NT2/D1 (cell line): ENCODE measurements at regions not wholly inside any gene's neighbourhood (a gene's known extent, or its start where the extent isn't known, plus 50 kb on each side); places are given as distances from the start of the nearest gene placed in this dataset.

ENCODE experiments used
- DNase-seq: peaks from one replicate; pipeline ENCODE4 v3.0.0-alpha.2; 2011; ENCODE audit warnings: low read depth, low spot score
- H3K27me3 ChIP-seq: 2 replicates; pipeline ENCODE4 v1.6.0; 2011; ENCODE audit warnings: mild to moderate bottlenecking; ENCODE audit not compliant: insufficient read length, insufficient read depth
- H3K36me3 ChIP-seq: 2 replicates; pipeline ENCODE4 v1.6.1; 2011; ENCODE audit warnings: mild to moderate bottlenecking, low read length, mixed read lengths; ENCODE audit not compliant: insufficient read depth, insufficient read length
- H3K4me1 ChIP-seq: 2 replicates; pipeline ENCODE4 v1.5.1; 2011; ENCODE audit not compliant: insufficient read depth, insufficient read length
- H3K4me3 ChIP-seq: 2 replicates; pipeline ENCODE4 v1.5.1; 2011; ENCODE audit warnings: low read depth; ENCODE audit not compliant: insufficient read length
- H3K9ac ChIP-seq: 2 replicates; pipeline ENCODE4 v1.6.0; 2011; ENCODE audit warnings: low read depth; ENCODE audit not compliant: insufficient read length
- H3K9me3 ChIP-seq: 2 replicates; pipeline ENCODE4 v1.5.1; 2011; ENCODE audit warnings: mild to moderate bottlenecking, low read length; ENCODE audit not compliant: insufficient read depth
- SUZ12 ChIP-seq: IDR thresholded peaks from 2 replicates; pipeline ENCODE4 v1.6.1; 2011; ENCODE audit not compliant: insufficient read length, insufficient read depth; ENCODE audit errors: extremely low read depth
- YY1 ChIP-seq: IDR thresholded peaks from 2 replicates; pipeline ENCODE4 v1.6.1; 2011; ENCODE audit not compliant: insufficient read length, insufficient read depth
- ZNF274 ChIP-seq: IDR thresholded peaks from 2 replicates; pipeline ENCODE4 v1.6.1; 2011; ENCODE audit warnings: mild to moderate bottlenecking, low read depth, low read length

- H3K4me3 ChIP-seq, result no peak overlapping the region
- no peaks in the 10 kb centered on the region for H3K9me3 ChIP-seq
- H3K4me1 ChIP-seq, result peaks cover 6% of the 10 kb centered on the region
- no peak for TF ChIP-seq YY1
- no peak for TF ChIP-seq ZNF274
- no peak for TF ChIP-seq SUZ12
- no peaks in the 10 kb centered on the region for H3K36me3 ChIP-seq
- peaks cover 5% of the 10 kb centered on the region for H3K27me3 ChIP-seq
- no peak overlapping the region for H3K9ac ChIP-seq
- no peak for DNase-seq
Observed at GRCh38 chr16:86079255-86079885, 180.4 kb downstream of the IRF8 start.

DNA sequence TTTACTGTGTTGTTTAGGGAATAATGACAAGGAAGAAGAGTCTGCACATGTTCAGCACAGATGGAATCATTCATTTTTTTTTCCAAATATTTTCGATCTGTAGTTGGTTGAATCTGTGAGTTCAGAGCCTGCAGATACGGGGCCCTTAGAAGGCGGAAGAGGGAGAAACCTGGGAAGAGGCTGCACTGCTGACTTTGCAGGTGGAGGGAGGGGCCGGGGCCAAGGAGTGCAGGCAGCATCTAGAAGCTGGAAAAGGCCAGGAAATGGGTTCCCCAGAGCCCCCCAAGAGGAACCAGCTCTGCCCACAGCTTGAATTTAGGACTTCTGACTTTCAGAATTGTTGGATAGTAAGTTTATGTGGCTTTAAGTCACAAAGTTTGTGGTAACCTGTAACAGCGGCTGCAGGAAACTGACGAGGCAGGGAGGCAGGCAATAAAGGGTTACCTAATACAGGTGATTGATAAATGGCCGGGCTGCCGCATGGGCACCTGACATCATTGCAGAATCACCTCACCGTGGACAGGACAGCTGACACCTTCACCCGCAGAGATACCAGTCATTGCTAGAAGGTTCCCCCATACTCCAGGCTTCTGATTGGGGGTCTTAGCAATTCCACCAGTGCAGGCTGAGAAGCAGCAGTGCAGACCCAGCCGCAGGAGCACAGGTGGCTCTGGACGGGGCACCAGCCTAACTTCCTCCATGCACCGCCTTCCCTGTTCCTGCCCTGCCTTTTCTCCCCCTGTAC is 181.3 kb downstream of the IRF8 start:
- DNase-seq, result no peak
- H3K9me3 ChIP-seq, result no peaks in the 10 kb centered on the region
- H3K4me3 ChIP-seq, result no peak overlapping the region
- no peak overlapping the region for H3K9ac ChIP-seq
- H3K27me3 ChIP-seq, result peaks cover 5% of the 10 kb centered on the region
- TF ChIP-seq SUZ12 (no peak), YY1 (no peak), ZNF274 (no peak)
- H3K36me3 ChIP-seq, result no peaks in the 10 kb centered on the region
- H3K4me1 ChIP-seq, result peaks cover under 1% of the 10 kb centered on the region

DNA sequence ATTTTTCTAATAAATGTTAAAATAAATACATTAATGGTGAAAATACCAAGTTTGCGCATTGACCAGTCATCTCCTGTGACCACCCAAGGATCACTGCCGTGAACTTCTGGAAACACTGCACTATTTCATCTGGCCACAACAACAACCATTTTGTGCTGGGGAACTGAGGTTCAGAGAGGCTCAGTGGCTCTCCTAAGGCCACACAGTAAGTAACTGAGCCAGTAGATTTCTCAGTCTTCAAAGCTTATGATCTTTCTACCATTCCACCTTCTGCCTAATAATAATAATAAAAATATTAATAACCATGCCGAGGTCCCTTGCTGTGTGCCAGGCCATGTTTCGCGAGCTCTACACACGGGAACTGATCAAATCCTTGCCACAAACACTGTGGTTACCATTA is 182.0 kb downstream of the IRF8 start:
- Histone ChIP-seq H3K36me3 (no peaks in the 10 kb centered on the region), H3K4me3 (no peak overlapping the region), H3K27me3 (peaks cover 5% of the 10 kb centered on the region), H3K4me1 (no peaks in the 10 kb centered on the region), H3K9ac (no peak overlapping the region), H3K9me3 (no peaks in the 10 kb centered on the region)
- DNase-seq, result no peak
- TF ChIP-seq SUZ12 (no peak), ZNF274 (no peak), YY1 (no peak)

DNA sequence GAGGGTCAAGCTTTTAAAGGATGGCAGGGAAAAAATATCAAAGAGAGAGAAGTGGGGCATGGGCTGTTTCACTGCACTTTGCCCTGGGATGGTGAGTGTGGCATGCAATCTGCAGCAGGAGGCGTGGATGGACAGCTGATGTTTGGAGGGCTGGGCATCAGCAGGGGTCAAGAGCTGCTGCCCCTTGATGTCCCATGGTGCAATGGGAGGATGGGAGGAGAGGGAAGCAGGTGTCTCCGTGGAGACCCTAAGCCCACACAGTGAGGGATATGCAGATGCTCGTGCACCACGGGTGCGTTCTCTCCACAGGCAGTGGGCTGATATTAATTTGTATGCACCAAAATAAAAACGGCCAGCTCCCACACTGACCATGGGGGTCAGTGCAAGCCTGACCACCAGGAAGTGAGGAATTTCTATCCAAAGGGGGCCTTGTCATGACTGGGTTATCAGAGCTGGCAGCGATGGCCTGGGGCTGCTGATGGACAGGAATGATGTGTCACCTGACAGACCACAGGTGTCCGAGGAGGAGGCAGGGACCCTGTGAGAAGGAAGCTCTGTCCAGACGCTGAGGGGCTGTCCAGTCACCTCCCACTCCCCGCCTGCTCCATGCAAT is 183.6 kb downstream of the IRF8 start:
- no peaks in the 10 kb centered on the region for H3K9me3 ChIP-seq
- no peak for DNase-seq
- no peaks in the 10 kb centered on the region for H3K36me3 ChIP-seq
- peaks cover 5% of the 10 kb centered on the region for H3K27me3 ChIP-seq
- no peak overlapping the region for H3K9ac ChIP-seq
- TF ChIP-seq ZNF274 (no peak), YY1 (no peak), SUZ12 (no peak)
- no peaks in the 10 kb centered on the region for H3K4me1 ChIP-seq
- no peak overlapping the region for H3K4me3 ChIP-seq

DNA sequence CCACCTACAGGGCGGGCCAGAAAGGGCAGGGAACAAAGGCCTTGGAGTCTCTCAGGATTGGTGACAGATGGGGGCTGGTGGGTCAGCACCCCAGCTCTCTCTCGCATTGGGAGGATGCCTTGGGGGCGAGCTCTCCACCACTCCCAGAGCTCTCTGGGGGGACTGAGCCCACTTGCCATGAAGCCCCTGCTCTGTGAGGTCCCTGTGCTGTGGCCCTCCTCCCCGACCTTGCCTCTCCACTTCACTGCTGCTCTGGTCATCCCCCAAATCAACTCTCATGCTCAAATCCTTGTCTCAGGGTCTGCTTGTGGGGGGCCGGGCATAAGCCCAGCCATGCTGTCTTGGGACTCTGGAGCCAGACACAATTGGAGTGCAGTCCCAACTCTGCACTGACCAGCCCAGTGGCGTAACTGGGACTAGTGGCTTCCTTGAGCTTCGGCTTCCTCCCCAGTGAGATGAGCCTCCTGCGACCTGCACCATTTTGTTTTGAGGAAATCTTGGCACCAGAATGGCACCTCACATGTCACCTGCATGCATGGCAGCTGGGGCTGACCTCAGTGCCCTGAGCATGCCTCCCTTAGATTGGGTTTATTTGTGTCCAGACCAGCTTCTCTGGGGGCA is 184.5 kb downstream of the IRF8 start:
- no peak overlapping the region for H3K4me3 ChIP-seq
- DNase-seq, result no peak
- H3K4me1 ChIP-seq, result no peaks in the 10 kb centered on the region
- H3K36me3 ChIP-seq, result no peaks in the 10 kb centered on the region
- TF ChIP-seq SUZ12, result no peak
- TF ChIP-seq ZNF274, result no peak
- no peak for TF ChIP-seq YY1
- H3K9me3 ChIP-seq, result no peaks in the 10 kb centered on the region
- no peaks in the 10 kb centered on the region for H3K27me3 ChIP-seq
- no peak overlapping the region for H3K9ac ChIP-seq

GRCh38 chr16:86085161-86085611 is 186.2 kb downstream of the IRF8 start:
- no peak for TF ChIP-seq SUZ12
- Histone ChIP-seq H3K36me3 (no peaks in the 10 kb centered on the region), H3K4me1 (peaks cover 3% of the 10 kb centered on the region), H3K9ac (no peak overlapping the region), H3K4me3 (no peak overlapping the region), H3K9me3 (no peaks in the 10 kb centered on the region), H3K27me3 (no peaks in the 10 kb centered on the region)
- no peak for DNase-seq

GRCh38 chr16:86085795-86086194 is 186.8 kb downstream of the IRF8 start:
- Histone ChIP-seq H3K4me1 (peaks cover 3% of the 10 kb centered on the region), H3K36me3 (no peaks in the 10 kb centered on the region), H3K4me3 (no peak overlapping the region), H3K9me3 (no peaks in the 10 kb centered on the region), H3K27me3 (no peaks in the 10 kb centered on the region), H3K9ac (no peak overlapping the region)
- no peak for DNase-seq
- TF ChIP-seq SUZ12 (no peak), YY1 (no peak), ZNF274 (no peak)
